Endothelial cell of umbilical vein (primary cell): ENCODE measurements at regions not wholly inside any gene's neighbourhood (a gene's known extent, or its start where the extent isn't known, plus 50 kb on each side); places are given as distances from the start of the nearest gene placed in this dataset.

Experiments used
- CTCF ChIP-seq, 2 donors: IDR thresholded peaks; 1 replicate in 1 of 2; 2 replicates in 1 of 2; pipeline ENCODE4 v1.5.1; 2011; ENCODE audit warnings: low read length in 2 of 2, mild to moderate bottlenecking in 2 of 2, moderate library complexity in 2 of 2, control low read depth in 1 of 2, inconsistent platforms in 1 of 2, low read depth in 1 of 2; ENCODE audit not compliant: insufficient read depth in 1 of 2; ENCODE audit errors: extremely low read depth in 1 of 2
- EZH2 ChIP-seq: IDR thresholded peaks from 2 replicates; pipeline ENCODE4 v1.6.1; 2012; ENCODE audit warnings: borderline replicate concordance, low read depth, mild to moderate bottlenecking, moderate library complexity, low read length, inconsistent platforms; ENCODE audit not compliant: severe bottlenecking
- FOS ChIP-seq: IDR thresholded peaks from 2 replicates; pipeline ENCODE4 v1.6.1; 2011; ENCODE audit warnings: mild to moderate bottlenecking, low read length, moderate library complexity, borderline replicate concordance; ENCODE audit not compliant: insufficient read depth
- JUN ChIP-seq: IDR thresholded peaks from 2 replicates; pipeline ENCODE4 v1.6.1; 2011; ENCODE audit warnings: borderline replicate concordance, low read depth; ENCODE audit not compliant: insufficient read length, insufficient read depth
- MAX ChIP-seq: IDR thresholded peaks from 2 replicates; pipeline ENCODE4 v1.6.1; 2011; ENCODE audit not compliant: insufficient read depth, insufficient read length
- MYC ChIP-seq: IDR thresholded peaks from one replicate; pipeline ENCODE4 v1.6.1; 2011; ENCODE audit warnings: mild to moderate bottlenecking, low read depth, low read length
- POLR2A ChIP-seq: IDR thresholded peaks from 2 replicates; pipeline ENCODE4 v1.6.1; 2012; ENCODE audit warnings: low read depth, mild to moderate bottlenecking, control low read depth, low read length
- POLR2AphosphoS5 ChIP-seq: IDR thresholded peaks from 2 replicates; pipeline ENCODE4 v1.6.1; 2012; ENCODE audit warnings: low read depth, mild to moderate bottlenecking, control low read depth, low read length, moderate library complexity; ENCODE audit not compliant: insufficient read depth

GRCh38 chr7:69035826-69036225 is 562.4 kb upstream of the AUTS2 start:
- no peak for TF ChIP-seq CTCF (IDR thresholded peaks at IDR 0.05; ENCODE audit: extremely low read depth in 1 of 2, insufficient read depth in 1 of 2, low read depth in 1 of 2, low read length in 2 of 2)
- TF ChIP-seq EZH2: no peak
- no peak for TF ChIP-seq MAX
- no peak for TF ChIP-seq POLR2A
- TF ChIP-seq MYC: no peak
- no peak for TF ChIP-seq POLR2AphosphoS5
- no peak for TF ChIP-seq FOS
- no peak for TF ChIP-seq JUN
